HG03571 (cell line): ENCODE measurements at regions not wholly inside any gene's neighbourhood (a gene's known extent, or its start where the extent isn't known, plus 50 kb on each side); places are given as distances from the start of the nearest gene placed in this dataset.

Experiments used
- ATAC-seq: cut with Tn5 transposase; IDR thresholded peaks from one replicate; pipeline ENCODE4 v1.9.1; 2021; ENCODE audit not compliant: unreplicated experiment

DNA sequence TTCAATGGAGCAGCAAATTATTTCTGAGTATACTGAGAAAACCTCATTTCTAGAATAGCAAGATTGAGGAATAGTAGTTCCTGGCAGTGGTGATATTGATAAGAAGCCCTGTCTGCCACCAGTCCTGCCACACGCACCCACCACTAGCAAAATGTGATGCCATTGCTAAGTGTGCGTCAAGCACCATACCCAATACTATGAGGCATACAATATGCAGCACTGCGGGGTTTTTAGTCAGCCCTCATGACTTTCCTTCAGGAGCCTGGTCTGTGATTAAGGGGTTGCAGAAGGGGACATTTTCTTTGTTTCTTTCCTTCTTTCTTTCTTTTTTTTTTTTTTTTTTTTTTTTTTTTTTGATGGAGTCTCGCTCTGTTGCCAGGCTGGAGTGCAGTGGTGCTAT lies 128.7 kb upstream of the USP38 start:
- ATAC-seq, result no peak

DNA sequence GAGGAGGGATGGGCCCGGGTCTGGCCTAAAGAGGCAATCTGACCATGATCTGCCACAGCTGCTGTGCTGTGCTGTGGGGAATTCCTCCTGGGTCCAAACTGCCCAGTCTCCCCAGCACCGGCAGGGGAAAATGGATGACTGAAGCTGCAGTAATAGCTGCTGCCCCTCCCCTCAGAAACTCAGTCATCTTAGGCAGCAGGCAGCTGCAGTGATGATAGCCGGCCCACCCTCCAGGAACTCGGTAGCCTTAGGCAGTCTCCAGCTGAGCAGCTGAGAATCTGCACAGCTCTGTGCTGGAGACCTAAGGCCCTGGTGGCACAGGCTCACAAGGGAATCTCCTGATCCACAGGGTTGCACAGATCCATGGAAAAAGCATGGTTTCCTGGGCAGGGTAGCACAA lies 113.4 kb upstream of the USP38 start:
- ATAC-seq, result no peak

DNA sequence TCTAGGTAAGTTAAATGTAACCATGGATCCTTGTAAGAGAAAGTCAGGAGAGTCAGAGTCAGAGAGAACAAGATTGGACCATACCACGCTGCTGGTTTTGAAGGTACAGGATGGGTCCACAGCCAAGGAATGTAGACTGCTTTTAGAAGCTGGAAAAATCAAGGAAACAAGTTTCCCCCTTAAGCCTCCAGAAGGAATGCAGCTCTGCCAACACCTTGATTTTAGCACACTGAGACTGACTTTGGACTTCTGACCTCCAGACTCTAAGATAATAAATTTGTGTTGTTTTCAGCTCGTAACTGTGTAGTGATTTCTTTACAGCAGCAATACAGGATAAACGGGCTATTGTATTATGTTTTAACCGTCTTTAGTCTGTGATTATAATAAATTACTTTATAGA lies 108.0 kb upstream of the USP38 start:
- no peak for ATAC-seq

DNA sequence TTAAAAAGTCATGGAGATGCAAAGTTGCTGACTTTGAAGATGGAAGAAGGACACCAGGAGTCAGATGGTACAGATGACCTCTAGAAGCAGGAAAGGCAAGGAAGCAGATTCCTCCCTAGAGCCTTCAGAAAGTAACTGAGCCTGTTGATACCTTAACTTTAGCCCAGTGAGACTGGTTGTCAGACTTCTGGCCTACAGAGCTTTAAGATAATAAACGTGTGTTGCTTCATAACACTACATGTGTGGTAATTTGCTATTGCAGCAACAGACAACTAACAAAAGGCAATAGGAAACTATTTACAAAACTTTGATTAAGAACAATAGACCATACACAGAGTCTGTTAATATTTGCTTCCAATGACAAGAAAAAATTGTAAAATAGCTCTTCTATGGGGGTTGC lies 102.0 kb upstream of the USP38 start:
- ATAC-seq, result no peak

DNA sequence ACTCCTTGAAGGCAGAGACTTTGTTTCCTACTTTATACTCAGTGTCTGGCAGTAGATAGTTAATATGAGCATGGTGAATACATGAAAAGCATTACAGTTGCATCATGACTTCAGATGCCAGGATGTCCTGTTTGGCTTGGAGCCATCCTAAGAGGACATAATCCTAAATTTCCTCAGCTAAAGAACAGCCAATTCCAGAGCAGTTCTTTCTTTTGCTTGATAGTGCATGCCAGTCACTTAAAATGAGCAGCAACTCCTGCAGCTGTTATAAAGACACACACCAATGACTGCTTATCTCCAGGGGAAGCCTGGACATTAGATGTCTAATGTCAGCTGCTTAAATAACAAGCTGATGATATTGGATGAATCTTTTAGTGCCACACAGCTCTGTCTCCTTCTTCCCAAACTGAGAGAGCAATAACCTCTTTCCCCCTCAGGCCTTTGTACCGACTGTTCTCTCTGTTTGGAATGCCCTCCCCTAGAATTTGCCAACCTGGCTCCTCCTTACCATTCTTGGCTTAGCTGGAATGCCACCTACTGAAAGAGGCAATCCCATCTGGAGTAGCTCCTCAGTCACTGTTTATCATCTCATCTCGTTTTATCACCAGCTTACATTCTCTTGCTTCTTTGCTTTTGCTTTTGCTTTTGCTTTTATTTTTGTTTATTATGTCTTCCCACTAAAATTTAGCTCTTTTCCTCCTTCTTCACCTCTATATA lies 100.8 kb upstream of the USP38 start:
- no peak for ATAC-seq

DNA sequence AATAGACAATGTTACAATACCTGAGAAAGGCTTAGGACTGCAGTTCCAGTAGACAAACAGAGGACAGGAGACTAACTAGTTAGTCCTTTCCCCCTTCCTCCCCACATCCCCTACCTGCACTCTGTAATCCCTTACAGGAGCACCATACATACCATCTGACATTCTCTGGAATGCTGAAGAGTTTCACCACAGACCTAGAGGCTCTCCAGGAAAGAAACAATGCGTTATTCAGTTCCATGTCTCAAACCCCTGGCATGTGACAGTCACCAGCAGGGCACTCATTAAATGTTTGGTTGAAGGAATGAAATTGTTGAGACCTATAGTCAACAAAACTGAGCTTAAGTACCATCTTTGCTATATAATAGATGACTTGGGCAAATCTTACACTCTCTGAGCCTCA lies 100.2 kb upstream of the USP38 start:
- no peak for ATAC-seq

GRCh38 chr4:143085224-143085623 lies 99.5 kb upstream of the USP38 start:
- ATAC-seq, result no peak

DNA sequence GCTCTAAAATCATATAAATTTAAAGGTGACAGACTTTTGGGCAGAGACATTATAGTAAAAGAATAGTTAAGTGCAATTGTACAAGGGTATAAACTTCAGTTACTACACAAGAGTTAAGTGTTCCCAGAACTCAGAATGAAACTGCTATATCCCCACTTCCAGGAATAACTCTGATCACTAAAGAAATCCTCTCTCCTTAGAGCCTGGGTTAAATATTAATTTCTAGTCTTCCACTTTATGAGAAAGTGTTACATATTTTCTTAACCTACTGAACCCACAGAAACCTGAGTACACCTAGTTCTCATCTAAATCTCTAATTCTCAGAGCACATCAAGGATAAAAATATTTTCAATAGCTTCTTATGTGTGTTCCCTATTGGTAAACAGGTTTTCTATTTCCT lies 99.1 kb upstream of the USP38 start:
- ATAC-seq, result no peak

DNA sequence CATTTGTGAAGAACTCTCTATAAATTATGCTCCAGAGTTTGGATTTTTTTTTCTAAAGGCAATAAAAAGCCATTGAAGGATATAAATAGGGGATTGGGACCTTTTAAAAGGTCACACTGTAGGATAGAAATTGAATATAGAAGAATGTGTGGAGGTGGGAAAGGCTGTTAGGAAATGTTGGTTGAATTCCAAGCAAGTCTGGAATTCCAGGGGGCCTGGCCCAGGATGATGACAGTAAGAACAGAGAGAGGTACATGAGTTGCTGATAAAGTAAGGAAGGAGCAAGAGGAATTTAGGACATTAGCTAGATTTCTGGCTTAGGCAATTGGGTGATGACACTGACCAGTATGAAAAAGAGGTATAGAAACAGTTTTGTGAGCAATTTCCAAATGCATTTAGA lies 95.4 kb upstream of the USP38 start:
- ATAC-seq, result no peak

GRCh38 chr4:143089847-143090246 lies 94.9 kb upstream of the USP38 start:
- ATAC-seq, result no peak

DNA sequence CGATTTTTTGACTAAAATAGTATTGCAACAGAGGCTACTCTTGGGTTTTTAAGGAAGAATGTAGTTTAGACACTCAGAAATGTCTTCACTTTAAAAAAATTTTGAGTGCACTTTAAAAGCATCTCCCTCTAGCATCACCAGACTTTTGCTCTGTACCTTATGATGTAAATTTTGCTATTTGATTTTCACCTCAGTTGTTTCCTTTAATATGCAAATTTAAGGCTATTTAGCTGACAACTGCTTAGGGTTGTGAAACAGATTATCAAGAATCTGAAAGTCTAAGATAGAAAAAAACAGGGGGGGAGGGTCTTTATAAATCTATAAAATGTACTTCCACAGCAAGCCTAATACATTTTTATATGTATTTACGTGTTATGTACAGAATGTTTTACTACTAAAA lies 92.9 kb upstream of the USP38 start:
- ATAC-seq, result no peak

GRCh38 chr4:143095447-143095846 lies 89.3 kb upstream of the USP38 start:
- no peak for ATAC-seq

- ATAC-seq, result no peak
Observed at GRCh38 chr4:143097751-143098150, 87.0 kb upstream of the USP38 start.

- ATAC-seq, result no peak
Observed at GRCh38 chr4:143099693-143100092, 85.0 kb upstream of the USP38 start.

DNA sequence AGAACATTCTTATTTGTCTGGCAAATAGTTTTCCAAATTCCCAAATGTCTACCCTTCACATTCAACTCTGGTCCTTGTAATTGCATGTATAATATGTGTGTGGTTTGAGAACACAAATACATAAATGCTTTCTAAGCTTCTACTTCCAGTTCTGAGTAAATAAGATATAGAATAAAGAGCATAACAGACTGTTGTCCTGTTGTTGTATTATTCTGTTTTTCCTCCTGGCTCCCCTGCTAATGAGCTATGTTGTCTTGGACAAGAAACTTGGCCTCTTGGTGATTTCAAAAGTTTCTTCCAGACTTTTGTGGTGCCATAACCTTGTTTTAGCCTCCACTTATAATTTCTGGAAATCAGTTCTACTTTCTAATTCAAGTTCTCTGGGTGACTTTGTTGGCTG lies 75.3 kb upstream of the USP38 start:
- no peak for ATAC-seq

DNA sequence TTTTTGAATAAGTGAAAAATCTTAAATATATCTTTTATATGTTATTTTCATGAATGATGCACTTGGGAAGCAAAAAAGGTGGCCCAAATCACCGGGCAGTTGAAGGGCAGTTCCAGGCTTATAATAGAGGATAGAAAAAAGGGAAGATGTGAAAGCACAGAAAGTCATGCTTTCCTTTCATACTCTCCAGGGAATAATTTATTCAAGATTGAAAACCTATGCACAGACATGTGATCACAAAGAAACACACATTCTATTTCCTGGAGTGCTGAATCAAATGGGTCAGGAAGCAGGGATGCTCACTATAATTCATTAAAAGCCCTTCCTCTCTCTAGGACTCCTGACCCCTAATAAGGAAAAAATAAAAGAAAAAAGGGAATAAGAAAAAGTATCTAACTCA lies 66.1 kb upstream of the USP38 start:
- no peak for ATAC-seq

DNA sequence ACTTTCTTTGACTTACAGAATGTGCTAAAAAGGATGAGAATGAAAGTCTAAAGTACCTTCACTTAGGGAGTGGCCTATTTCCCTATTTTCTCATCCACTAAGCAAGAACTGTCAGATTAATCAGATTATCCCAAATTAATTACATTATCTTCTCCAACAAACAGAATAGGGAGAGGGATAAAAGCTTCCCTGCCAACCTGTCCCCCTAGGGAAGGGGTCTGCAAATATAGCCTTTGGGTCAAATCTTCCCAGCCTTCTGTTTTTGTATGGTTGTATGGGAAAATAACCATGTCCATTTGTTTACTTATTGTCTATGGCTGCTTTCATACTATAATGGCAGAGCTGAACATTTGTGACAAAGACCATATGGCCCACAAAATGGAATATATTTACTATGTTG lies 57.1 kb upstream of the USP38 start:
- ATAC-seq, result no peak

- no peak for ATAC-seq
Observed at GRCh38 chr4:143133977-143134376, 50.7 kb upstream of the USP38 start.
